ENCODE measurements at regions not wholly inside any gene's neighbourhood (a gene's known extent, or its start where the extent isn't known, plus 50 kb on each side); places are given as distances from the start of the nearest gene placed in this dataset.
"Not testable (repeated sequence)": the region's sequence is repeated elsewhere in the genome, so short reads cannot be mapped to it uniquely, and the experiment has no call there.

DNA sequence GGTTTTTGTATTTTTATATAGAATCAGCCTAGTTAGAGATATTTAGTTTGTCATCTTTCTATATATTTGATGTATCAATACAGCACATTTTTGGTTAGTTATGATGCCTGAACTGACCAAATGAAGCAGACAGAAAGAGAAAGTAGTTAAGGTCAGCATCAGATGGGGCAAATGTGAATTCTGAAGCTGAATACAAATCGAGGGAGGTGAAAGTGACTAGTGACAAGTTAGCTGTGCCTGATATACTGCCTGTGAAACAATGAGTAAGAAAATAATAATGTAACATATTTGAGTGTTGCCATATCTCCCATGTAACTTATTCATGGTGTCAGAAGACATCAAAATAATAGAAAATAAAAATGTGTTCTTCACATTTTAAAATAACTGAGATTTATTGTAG is 680.3 kb upstream of the SEMA6D start:
- TF ChIP-seq CTCF (IDR thresholded peaks at IDR 0.05; ENCODE audit: low read length) (no peak), EZH2 (IDR thresholded peaks at IDR 0.05; ENCODE audit: borderline replicate concordance, low read length) (no peak)
- no peaks in the 10 kb centered on the region for H3K9me3 ChIP-seq (ENCODE audit: low read length)
- H4K20me1 ChIP-seq (ENCODE audit: insufficient read depth, low read length): no peaks in the 10 kb centered on the region

GRCh38 chr15:47039225-47039624 is 678.1 kb upstream of the SEMA6D start:
- H3K9ac ChIP-seq (ENCODE audit: low read length): no peak overlapping the region
- H2AFZ ChIP-seq (ENCODE audit: low read length): no peak overlapping the region
- no peaks in the 10 kb centered on the region for H4K20me1 ChIP-seq (ENCODE audit: insufficient read depth, low read length)
- no peaks in the 10 kb centered on the region for H3F3A ChIP-seq (ENCODE audit: insufficient read depth, low read length)
- H3K4me1 ChIP-seq (ENCODE audit: insufficient read depth, low read length, severe bottlenecking): no peaks in the 10 kb centered on the region
- H3K4me2 ChIP-seq (ENCODE audit: low read length): no peak overlapping the region
- TF ChIP-seq EZH2 (IDR thresholded peaks at IDR 0.05; ENCODE audit: borderline replicate concordance, low read length): no peak
- TF ChIP-seq CTCF (IDR thresholded peaks at IDR 0.05; ENCODE audit: low read length): no peak
- H3K27ac ChIP-seq (ENCODE audit: low read depth, low read length, poor library complexity, severe bottlenecking): no peak overlapping the region
- H3K27me3 ChIP-seq (ENCODE audit: insufficient read depth, low read length): no peaks in the 10 kb centered on the region
- H3K79me2 ChIP-seq (ENCODE audit: insufficient read depth, low read length): no peaks in the 10 kb centered on the region
- no peaks in the 10 kb centered on the region for H3K9me3 ChIP-seq (ENCODE audit: low read length)
- H3K4me3 ChIP-seq (ENCODE audit: low read depth, low read length, poor library complexity, severe bottlenecking): no peak overlapping the region
- H3K36me3 ChIP-seq (ENCODE audit: insufficient read depth, low read length): no peaks in the 10 kb centered on the region
- no peaks in the 10 kb centered on the region for H3K9me2 ChIP-seq (ENCODE audit: low read depth, low read length)

More for the DNA sequence above, 680.3 kb upstream of the SEMA6D start:
- no peaks in the 10 kb centered on the region for H3F3A ChIP-seq (ENCODE audit: insufficient read depth, low read length)
- no peak overlapping the region for H3K9ac ChIP-seq (ENCODE audit: low read length)
- no peaks in the 10 kb centered on the region for H3K36me3 ChIP-seq (ENCODE audit: insufficient read depth, low read length)
- no peaks in the 10 kb centered on the region for H3K4me1 ChIP-seq (ENCODE audit: insufficient read depth, low read length, severe bottlenecking)
- H3K79me2 ChIP-seq (ENCODE audit: insufficient read depth, low read length): no peaks in the 10 kb centered on the region
- H3K4me3 ChIP-seq (ENCODE audit: low read depth, low read length, poor library complexity, severe bottlenecking): no peak overlapping the region
- H3K27ac ChIP-seq (ENCODE audit: low read depth, low read length, poor library complexity, severe bottlenecking): no peak overlapping the region
- H3K4me2 ChIP-seq (ENCODE audit: low read length): no peak overlapping the region
- no peaks in the 10 kb centered on the region for H3K27me3 ChIP-seq (ENCODE audit: insufficient read depth, low read length)
- no peak overlapping the region for H2AFZ ChIP-seq (ENCODE audit: low read length)
- H3K9me2 ChIP-seq (ENCODE audit: low read depth, low read length): no peaks in the 10 kb centered on the region

DNA sequence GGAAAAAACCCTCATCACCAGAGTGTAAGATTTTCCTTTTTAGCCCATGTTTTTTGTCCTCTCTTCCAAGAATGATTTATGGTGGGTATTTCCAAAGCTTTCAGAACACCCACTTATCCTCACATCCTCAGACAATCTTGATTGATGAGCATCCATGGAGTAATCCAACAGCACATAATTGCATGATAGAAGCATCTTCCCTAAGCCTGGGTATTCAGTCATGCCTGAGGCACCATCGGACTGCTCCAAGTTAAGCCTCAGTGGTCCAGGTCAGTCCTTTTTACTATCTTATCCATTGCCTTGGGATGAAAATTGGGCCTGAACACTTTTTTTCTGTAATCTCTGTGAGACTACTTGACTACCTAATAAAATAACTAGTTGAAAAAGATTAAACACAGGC is 676.0 kb upstream of the SEMA6D start:
- Histone ChIP-seq H3K9me3 (ENCODE audit: low read length) (no peaks in the 10 kb centered on the region), H3K79me2 (ENCODE audit: insufficient read depth, low read length) (no peaks in the 10 kb centered on the region), H3K27me3 (ENCODE audit: insufficient read depth, low read length) (no peaks in the 10 kb centered on the region), H3F3A (ENCODE audit: insufficient read depth, low read length) (no peaks in the 10 kb centered on the region), H4K20me1 (ENCODE audit: insufficient read depth, low read length) (no peaks in the 10 kb centered on the region), H3K9ac (ENCODE audit: low read length) (no peak overlapping the region), H3K9me2 (ENCODE audit: low read depth, low read length) (no peaks in the 10 kb centered on the region), H3K27ac (ENCODE audit: low read depth, low read length, poor library complexity, severe bottlenecking) (no peak overlapping the region), H3K4me1 (ENCODE audit: insufficient read depth, low read length, severe bottlenecking) (no peaks in the 10 kb centered on the region), H3K4me3 (ENCODE audit: low read depth, low read length, poor library complexity, severe bottlenecking) (no peak overlapping the region), H3K36me3 (ENCODE audit: insufficient read depth, low read length) (no peaks in the 10 kb centered on the region), H2AFZ (ENCODE audit: low read length) (no peak overlapping the region), H3K4me2 (ENCODE audit: low read length) (no peak overlapping the region)
- TF ChIP-seq CTCF (IDR thresholded peaks at IDR 0.05; ENCODE audit: low read length) (no peak), EZH2 (IDR thresholded peaks at IDR 0.05; ENCODE audit: borderline replicate concordance, low read length) (no peak)

- H3F3A ChIP-seq (ENCODE audit: insufficient read depth, low read length); H4K20me1 ChIP-seq (ENCODE audit: insufficient read depth, low read length): not testable (repeated sequence)
Observed at GRCh38 chr15:47047981-47048380, 669.3 kb upstream of the SEMA6D start.

More at GRCh38 chr15:47047981-47048380, 669.3 kb upstream of the SEMA6D start:
- H3K27ac ChIP-seq (ENCODE audit: low read depth, low read length, poor library complexity, severe bottlenecking); H3K36me3 ChIP-seq (ENCODE audit: insufficient read depth, low read length); H3K9me2 ChIP-seq (ENCODE audit: low read depth, low read length); H3K9ac ChIP-seq (ENCODE audit: low read length); H3K79me2 ChIP-seq (ENCODE audit: insufficient read depth, low read length); H3K9me3 ChIP-seq (ENCODE audit: low read length); H3K4me3 ChIP-seq (ENCODE audit: low read depth, low read length, poor library complexity, severe bottlenecking); H3K27me3 ChIP-seq (ENCODE audit: insufficient read depth, low read length); H2AFZ ChIP-seq (ENCODE audit: low read length); H3K4me2 ChIP-seq (ENCODE audit: low read length); H3K4me1 ChIP-seq (ENCODE audit: insufficient read depth, low read length, severe bottlenecking): not testable (repeated sequence)
